ENCODE measurements at regions not wholly inside any gene's neighbourhood (a gene's known extent, or its start where the extent isn't known, plus 50 kb on each side); places are given as distances from the start of the nearest gene placed in this dataset.

DNA sequence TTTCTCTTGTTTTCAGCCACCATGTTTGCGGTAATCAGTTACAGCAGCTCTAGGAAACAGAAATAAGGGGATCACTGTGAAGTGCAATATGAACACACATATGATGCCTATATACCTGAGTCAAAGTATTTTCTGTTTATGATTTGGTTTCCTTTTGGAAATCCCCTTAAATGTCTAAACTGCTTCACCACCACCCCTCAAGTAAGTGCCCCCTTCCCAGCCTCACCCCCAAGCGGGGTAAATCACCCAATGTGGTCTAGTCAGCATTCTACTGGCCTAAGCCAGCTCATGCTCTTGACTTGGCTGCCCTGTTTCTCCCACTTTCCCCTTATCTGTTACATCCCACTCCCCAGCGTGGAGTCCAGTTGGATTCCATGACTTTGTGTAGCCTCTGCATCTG, 176.5 kb downstream of the QDPR start:
- TF ChIP-seq, protein P1, sequence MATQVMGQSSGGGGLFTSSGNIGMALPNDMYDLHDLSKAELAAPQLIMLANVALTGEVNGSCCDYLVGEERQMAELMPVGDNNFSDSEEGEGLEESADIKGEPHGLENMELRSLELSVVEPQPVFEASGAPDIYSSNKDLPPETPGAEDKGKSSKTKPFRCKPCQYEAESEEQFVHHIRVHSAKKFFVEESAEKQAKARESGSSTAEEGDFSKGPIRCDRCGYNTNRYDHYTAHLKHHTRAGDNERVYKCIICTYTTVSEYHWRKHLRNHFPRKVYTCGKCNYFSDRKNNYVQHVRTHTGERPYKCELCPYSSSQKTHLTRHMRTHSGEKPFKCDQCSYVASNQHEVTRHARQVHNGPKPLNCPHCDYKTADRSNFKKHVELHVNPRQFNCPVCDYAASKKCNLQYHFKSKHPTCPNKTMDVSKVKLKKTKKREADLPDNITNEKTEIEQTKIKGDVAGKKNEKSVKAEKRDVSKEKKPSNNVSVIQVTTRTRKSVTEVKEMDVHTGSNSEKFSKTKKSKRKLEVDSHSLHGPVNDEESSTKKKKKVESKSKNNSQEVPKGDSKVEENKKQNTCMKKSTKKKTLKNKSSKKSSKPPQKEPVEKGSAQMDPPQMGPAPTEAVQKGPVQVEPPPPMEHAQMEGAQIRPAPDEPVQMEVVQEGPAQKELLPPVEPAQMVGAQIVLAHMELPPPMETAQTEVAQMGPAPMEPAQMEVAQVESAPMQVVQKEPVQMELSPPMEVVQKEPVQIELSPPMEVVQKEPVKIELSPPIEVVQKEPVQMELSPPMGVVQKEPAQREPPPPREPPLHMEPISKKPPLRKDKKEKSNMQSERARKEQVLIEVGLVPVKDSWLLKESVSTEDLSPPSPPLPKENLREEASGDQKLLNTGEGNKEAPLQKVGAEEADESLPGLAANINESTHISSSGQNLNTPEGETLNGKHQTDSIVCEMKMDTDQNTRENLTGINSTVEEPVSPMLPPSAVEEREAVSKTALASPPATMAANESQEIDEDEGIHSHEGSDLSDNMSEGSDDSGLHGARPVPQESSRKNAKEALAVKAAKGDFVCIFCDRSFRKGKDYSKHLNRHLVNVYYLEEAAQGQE (IDR thresholded peaks at IDR 0.05; ENCODE audit: low read depth): no peak
- TF ChIP-seq CREB1 (IDR thresholded peaks at IDR 0.05; ENCODE audit: low read depth) (no peak), USF1 (IDR thresholded peaks at IDR 0.05) (no peak), NFIC (IDR thresholded peaks at IDR 0.05) (no peak), TAF1 (IDR thresholded peaks at IDR 0.05; ENCODE audit: low read depth) (no peak), ZBTB7A (IDR thresholded peaks at IDR 0.05; ENCODE audit: low read depth) (no peak), YY1 (IDR thresholded peaks at IDR 0.05; ENCODE audit: low read depth) (no peak)

DNA sequence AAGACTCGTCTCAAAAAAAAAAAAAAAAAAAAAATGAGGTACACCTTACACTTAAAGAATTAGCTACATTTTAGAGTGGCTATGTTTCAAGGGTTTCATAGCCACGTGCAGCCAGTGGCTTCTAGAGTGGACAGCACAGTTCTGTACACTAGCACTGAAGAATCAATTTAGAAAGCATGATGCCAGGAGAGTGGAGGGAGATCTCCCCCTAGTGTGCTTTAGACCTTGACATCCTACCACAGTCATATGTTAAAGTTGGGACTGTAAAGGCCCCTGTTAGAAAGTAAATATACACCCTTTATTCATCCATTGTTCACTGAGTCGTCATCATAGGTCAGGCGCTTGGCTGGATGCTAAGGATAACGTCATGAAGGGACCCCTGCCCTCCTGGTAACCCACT, 179.4 kb downstream of the QDPR start:
- TF ChIP-seq EGR1 (IDR thresholded peaks at IDR 0.05): no peak
- TF ChIP-seq CEBPB (IDR thresholded peaks at IDR 0.05): no peak
- TF ChIP-seq ZBTB7A (IDR thresholded peaks at IDR 0.05; ENCODE audit: low read depth): no peak
- TF ChIP-seq USF1 (IDR thresholded peaks at IDR 0.05): no peak
- TF ChIP-seq TAF1 (IDR thresholded peaks at IDR 0.05; ENCODE audit: low read depth): no peak
- no peak for TF ChIP-seq TEAD4 (IDR thresholded peaks at IDR 0.05)
- TF ChIP-seq CREB1 (IDR thresholded peaks at IDR 0.05; ENCODE audit: low read depth): no peak
- TF ChIP-seq TCF12 (IDR thresholded peaks at IDR 0.05; ENCODE audit: low read depth): no peak
- TF ChIP-seq RAD21 (IDR thresholded peaks at IDR 0.05; ENCODE audit: low read depth): no peak
- TF ChIP-seq, protein P1 (IDR thresholded peaks at IDR 0.05; ENCODE audit: low read depth): no peak
- no peak for TF ChIP-seq FOXM1 (IDR thresholded peaks at IDR 0.05; ENCODE audit: borderline replicate concordance, low read depth)
- TF ChIP-seq, protein P2, sequence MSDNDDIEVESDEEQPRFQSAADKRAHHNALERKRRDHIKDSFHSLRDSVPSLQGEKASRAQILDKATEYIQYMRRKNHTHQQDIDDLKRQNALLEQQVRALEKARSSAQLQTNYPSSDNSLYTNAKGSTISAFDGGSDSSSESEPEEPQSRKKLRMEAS (IDR thresholded peaks at IDR 0.05): no peak
- no peak for TF ChIP-seq YY1 (IDR thresholded peaks at IDR 0.05; ENCODE audit: low read depth)
- no peak for TF ChIP-seq EP300 (IDR thresholded peaks at IDR 0.05; ENCODE audit: borderline replicate concordance)
- no peak for TF ChIP-seq NFIC (IDR thresholded peaks at IDR 0.05)

GRCh38 chr4:17329046-17329445, 182.8 kb downstream of the QDPR start:
- no peak for TF ChIP-seq TCF12 (IDR thresholded peaks at IDR 0.05; ENCODE audit: low read depth)
- no peak for TF ChIP-seq CREB1 (IDR thresholded peaks at IDR 0.05; ENCODE audit: low read depth)
- TF ChIP-seq NFIC (IDR thresholded peaks at IDR 0.05): no peak
- TF ChIP-seq, protein P2 (IDR thresholded peaks at IDR 0.05): no peak
- TF ChIP-seq TEAD4 (IDR thresholded peaks at IDR 0.05): no peak

DNA sequence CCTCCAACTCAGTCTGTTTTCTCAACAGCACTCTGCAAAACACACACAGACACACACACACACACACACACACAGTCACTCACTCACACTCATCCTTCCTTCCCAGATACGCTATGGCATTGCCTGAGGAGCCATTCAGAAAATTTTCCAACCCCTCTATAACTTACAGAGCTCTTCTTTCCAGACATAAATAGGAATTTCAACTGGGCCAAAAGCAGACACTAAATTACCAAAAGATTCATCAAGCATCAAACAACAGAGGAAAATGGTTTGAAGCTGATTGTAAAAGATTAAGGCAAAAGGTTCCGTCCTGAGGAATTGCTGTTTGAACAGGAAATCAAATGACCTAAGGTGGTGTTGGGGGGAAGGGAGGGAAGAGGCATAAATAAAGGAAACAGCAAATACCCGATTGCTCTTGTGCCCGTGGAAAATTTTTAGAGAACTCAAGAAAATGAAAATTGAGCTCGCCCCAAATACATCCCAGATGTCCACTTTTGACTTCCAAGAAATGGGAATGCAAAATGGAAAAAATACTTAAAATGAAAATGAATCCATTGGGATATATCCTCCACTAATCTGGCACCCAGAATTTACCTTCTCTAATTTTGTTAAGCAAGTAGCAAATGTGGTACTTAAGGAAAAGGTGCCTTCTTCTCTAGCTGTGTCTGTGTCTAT, 183.6 kb downstream of the QDPR start:
- TF ChIP-seq YY1 (IDR thresholded peaks at IDR 0.05; ENCODE audit: low read depth) (no peak), TAF1 (IDR thresholded peaks at IDR 0.05; ENCODE audit: low read depth) (no peak), TCF12 (IDR thresholded peaks at IDR 0.05; ENCODE audit: low read depth) (no peak), FOXM1 (IDR thresholded peaks at IDR 0.05; ENCODE audit: borderline replicate concordance, low read depth) (no peak), NFIC (IDR thresholded peaks at IDR 0.05) (no peak), TEAD4 (IDR thresholded peaks at IDR 0.05) (no peak), EGR1 (IDR thresholded peaks at IDR 0.05) (no peak), CEBPB (IDR thresholded peaks at IDR 0.05) (no peak), USF1 (IDR thresholded peaks at IDR 0.05) (no peak), ZBTB7A (IDR thresholded peaks at IDR 0.05; ENCODE audit: low read depth) (no peak), EP300 (IDR thresholded peaks at IDR 0.05; ENCODE audit: borderline replicate concordance) (no peak), CREB1 (IDR thresholded peaks at IDR 0.05; ENCODE audit: low read depth) (no peak), RAD21 (IDR thresholded peaks at IDR 0.05; ENCODE audit: low read depth) (no peak)
- TF ChIP-seq, protein P2 (IDR thresholded peaks at IDR 0.05): no peak
- TF ChIP-seq, protein P1 (IDR thresholded peaks at IDR 0.05; ENCODE audit: low read depth): no peak

Measured in Ishikawa (cell line).